T-helper 2 cell (primary cell): ENCODE measurements at regions not wholly inside any gene's neighbourhood (a gene's known extent, or its start where the extent isn't known, plus 50 kb on each side); places are given as distances from the start of the nearest gene placed in this dataset.

Experiments
- DNase-seq, 5 experiments: peaks; one replicate each; pipeline versions ENCODE4 v3.0.0 to v3.0.0-alpha.2; 2012 to 2022

DNA sequence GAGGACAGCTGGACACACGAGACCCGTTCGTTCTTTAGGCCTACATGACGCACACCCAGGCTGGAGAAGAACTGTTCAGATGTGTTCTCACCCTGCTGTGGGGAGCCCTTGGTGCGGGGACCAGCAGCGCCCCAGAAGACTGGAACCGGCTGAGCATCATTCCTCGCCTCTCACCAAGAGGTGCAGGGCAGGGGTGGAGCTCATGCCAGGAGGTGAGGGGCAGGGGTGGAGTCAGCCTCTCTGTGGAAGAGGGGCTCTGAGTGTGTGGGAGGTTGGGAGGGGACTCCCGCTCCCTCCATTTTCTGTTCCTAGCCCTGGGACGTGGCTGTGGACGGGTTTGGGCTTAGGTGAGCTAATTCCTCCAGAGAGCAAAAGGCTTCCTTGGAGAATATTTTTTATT, 66.0 kb upstream of the SHH start:
- DNase-seq, result no peak

DNA sequence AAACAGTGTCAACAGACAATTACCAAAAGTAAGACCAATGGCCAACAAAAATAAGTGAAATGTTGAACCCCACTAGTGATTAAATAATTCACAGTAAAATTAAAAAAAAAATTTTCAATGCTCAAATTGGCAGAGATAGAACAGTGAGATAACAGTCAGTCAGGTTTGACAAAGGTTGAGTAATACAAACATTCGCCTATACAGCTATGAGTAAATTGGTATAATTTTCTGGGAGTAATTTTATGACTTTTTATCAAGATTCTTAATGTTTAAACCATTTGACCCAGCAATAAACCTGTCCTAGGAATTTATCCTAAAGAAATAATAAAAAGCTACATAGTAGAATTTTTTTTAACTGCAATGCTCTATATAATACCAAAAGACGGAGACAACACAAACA, 64.9 kb upstream of the SHH start:
- no peak for DNase-seq

DNA sequence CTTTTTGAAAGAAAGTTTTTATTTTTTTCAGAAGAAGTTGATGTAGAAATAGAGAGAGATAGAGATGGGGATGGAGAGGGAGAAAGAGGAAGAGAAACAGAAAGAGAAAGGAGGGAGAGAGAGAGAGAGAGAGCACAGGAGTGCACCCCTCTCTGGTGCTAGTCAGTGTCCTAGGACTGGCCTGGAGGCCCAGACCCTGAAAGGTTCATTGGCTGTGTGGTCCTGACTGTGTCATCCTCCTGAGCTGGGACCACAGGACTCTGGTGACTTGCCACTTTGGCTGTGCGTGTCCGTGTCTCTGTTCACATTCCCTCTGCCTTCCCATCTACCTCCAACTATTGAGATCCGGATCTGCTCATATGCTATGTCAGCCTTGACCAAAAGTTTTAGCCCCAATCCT, 62.1 kb upstream of the SHH start:
- DNase-seq, result no peak

DNA sequence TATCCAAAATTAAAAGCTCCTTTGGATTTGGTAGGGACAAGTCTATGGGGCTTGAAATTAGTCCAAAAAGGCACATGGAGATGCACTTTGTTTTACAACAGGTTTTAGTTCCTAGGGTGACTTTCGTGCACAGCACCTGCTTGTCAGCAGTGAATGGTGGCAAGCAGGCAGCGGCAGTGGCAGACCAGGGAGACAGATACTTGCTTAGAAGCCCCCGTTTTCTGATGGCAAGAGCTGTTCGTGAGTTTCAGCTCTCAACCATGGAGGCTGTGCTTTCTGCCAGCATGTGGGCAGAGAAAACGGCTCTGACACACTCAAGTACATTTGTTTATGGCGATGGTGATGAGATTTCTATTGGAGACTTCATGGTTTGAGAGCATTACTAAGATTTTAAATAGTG, 61.7 kb upstream of the SHH start:
- DNase-seq, result no peak

DNA sequence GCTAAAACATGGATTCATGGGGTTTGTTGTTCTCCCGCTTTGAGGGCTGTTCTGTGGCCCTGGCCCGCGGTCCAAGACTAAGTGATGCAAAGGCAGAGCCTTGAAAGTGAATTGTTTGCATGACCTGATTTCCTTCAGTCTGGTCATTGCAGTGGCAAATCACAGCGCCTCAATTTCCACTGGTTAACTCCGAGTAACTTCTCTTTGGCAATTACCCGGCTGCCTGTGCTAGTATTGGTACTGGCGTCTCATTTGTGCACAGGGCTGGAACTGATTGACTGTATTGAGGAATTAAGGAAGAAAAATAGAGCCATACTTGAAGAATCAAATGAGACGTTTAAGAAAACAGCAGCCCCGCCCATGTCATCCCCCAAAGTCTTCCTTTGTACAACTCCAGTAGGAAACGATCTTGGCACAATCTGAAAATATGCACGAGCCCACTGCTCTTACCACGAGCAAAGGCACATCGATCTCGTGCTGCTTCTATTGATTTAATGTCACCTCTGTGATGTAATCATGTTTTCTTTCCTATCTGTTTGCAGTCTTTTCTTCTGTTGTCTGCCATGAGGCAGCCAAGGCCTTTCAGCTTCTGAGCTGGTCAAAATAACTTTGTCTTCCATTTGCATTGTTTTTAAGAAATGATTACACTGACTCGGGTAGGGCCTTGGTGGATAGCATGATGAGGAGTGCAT, 60.6 kb upstream of the SHH start:
- no peak for DNase-seq

DNA sequence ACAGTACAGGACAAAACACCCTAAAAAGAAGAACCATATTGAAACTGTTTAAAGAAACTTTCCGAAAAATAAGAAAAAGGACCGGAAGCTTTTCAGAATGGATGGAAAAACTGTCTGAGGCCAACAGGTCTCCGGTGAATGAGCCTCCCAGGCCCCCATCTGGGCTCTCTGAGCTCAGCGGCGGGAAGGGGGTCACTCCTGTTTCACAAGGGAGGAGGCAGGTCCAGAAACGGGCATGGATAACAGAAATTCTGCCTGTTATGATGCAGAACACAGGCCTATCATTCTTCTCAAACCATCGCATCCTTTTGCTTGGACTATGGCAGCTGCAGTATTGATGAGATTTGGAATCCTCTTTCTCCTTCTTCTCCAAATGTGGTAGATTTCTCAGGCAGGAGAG, 58.9 kb upstream of the SHH start:
- DNase-seq, result no peak

DNA sequence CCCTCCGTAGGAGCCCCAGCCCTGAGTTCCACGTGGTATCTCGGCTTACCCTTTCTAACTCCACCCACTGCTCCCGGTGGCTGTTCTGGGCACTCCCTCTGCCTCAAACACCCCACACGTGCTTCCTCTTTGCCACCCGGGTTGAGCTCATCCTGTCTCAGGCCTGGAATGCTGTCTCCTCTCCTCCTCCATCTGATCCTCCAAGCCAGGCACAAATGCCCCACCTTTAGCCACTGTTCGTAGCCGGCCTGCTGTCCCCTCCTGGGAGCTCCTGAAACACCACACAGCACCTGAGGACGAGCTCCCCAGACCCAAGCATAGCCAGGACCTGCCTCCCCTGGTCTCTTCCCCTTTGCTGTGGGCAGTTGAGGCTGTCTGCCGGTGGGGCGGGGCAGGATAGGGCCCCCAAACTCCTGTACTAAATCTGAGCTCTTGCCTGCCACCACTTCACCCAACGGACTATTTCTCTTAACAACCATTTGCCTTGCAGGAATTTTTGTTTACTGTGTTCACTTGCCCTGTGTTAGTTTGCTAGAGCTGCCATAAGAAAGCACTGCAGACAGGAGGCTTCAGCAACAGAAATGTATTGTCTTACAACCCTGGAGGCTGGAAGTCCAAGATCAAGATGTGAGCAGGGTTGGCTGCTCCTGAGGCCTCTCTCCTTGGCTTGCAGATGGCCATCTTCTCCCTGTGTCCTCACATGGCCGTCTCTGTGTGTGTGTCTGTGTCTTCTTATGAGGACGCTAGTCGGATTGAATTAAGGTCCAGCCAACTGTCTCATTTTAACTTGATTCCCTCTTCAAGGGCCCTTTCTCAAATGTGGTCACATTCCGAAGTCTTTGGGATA, 58.3 kb upstream of the SHH start:
- no peak for DNase-seq

DNA sequence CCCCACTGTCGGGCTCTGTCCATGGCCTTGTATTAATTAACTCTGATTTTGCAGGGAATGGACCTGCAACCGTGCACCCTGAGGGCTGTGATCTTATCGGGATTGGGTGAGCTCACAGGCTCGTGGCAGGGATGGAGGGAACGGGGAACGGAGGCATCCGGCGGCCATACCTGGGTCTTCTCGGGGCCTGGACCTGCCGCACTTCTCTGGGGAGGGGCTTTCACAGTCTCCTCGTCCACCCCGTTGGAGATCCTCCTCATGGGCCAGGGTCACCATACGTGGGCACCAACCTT, 57.5 kb upstream of the SHH start:
- DNase-seq, result no peak

DNA sequence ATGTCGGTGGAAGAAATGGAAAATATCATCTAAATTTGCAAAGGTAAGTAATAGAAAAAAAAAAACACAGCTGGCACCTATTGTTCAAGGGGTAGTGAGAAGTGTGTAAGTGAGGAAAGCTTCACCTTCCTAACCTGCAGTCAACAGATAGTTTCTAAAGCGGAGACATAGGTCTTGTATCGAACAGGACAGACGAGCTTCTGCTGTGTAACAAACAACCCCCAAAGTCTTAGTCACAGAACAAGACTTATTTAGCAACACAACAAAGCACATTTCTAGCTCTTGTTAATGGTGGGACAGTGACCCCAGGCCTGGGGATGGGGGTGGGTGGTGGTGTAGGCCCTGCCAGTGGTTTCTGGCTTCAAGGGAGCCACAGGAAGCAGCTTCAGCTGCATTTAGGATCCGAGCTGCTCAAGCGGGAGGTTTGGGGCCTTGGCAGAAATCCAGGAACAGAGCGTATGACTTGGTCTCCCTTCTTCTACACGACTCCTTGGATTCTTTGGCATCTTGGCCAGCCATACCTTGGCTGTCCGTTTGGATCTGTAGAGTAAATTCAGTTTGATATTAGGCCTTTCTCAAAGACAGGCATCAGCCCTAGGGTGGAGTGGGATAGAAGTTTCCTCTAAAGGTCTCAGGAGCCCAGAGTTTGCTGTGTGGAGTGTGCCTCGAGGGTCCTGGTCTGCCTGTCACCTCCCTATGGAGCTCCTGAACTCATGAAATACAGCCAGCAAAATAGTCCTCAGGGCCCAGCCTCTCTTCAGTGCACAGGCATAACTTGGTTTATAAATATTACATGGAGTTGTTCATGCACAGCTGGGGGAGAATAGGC, 56.9 kb upstream of the SHH start:
- no peak for DNase-seq

DNA sequence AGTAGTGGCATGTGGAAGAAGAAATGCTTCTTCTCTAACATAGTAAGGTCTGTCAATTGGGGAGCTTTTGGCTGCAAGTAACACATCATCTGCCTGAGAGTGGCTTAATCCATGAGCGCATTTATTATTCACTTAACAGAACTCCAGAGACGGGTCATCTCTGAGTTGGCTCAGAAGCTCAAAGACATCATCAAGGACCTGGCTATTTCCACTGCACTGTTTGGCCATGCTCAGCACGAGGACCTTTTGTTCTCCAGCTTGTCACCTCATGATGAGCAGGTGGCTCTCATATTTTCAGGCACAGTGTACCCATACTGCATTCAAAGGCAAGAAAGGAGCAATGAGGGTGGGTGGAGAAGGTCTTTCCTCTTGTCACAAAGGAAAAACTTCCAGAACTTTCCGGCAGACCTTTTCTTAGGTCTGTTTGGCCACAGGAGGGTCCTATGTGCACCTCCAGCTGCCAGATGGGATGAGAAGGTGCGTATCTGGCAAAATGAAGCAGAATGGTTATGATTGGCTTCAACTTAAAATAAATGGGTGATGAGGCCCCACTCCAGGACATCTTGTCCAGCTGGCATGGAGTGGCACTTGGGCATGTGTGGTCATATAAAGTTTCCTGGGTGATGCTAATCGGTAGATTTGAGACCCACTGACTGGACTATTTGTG, 55.6 kb upstream of the SHH start:
- no peak for DNase-seq

DNA sequence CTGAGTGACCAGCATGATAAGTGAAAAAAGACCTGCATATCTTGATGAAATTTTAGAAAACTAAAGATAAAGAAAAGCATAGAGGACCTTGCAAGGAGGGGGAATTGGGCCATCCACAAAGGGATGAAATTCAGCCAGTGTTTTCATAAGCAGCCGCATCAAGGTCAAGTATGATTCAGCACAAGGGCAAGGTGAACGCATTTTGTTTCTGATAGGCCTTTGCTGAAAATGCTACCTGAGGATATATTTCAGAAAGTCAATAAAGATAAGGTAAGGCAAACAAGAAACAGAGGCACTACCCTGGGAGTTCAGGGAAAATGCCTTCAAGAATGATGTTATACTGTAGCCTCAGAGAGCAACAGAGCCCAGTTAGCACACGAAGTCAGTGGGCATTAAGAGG, 55.0 kb upstream of the SHH start:
- no peak for DNase-seq

DNA sequence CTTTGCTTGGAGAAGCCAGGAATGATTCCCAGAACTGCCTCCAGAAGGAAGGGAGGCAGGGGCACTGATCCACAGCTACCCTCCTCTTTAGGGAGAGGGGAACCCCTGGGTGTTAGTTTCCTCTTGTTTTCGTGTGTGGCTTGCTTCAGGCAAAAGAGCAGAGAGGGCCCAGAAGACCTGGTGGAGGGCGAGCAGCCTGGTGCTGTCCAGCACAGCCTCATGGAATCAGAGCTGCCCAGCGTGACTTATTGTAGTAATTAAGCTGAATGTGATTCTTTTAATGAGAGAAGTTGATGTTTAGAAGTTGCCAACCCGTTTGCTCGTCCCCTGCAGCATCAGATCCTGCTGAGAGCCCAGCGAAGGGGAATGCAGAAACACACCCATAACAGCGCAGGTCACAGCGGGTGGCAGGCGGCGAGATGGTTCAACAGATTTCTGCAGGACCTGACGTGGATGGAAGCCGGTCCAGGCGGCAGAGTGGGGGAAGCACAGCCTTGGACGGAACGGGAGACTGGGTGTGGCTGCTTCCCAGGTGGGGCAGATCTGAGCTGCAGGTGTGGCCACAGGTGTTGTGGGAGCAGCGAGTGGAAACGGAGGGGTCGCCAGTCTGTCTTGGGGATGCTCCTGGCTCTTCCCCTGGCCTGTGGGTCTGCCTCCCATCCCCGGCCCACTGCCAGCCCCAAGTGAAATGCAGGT, 53.7 kb upstream of the SHH start:
- DNase-seq, result no peak

DNA sequence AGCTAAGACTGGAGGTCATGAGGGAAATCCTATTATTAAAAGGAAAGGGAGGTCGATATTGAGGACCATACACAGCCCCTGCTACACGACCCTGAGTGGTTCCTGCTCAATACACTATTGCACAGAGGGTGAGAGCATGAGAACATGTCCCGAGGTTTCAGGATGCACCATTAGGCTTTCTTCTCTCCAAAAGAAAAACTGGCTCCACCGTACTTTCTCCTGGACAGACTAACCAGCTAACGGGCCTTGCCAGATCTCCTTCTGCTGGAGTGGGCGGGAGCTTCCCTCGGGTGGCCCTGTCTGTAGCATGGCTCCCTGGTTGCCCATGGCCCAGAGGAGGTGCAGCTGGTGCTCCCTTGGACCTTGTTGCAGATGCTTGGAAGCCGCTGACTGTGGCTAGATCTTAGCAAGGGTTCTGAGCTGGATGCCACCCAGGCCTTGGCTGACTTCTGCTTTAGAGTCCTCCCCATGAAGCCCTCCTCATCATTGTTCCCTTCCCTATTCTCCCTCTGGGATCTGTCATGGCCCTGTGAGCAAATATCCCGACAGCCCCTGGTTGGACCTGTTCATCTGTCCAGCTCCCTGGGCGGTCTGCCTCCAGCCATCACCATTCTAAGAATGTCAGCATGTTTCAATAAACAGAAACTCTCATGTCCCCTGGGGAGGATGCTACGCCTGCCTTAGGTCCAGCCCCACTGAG, 52.9 kb upstream of the SHH start:
- no peak for DNase-seq

DNA sequence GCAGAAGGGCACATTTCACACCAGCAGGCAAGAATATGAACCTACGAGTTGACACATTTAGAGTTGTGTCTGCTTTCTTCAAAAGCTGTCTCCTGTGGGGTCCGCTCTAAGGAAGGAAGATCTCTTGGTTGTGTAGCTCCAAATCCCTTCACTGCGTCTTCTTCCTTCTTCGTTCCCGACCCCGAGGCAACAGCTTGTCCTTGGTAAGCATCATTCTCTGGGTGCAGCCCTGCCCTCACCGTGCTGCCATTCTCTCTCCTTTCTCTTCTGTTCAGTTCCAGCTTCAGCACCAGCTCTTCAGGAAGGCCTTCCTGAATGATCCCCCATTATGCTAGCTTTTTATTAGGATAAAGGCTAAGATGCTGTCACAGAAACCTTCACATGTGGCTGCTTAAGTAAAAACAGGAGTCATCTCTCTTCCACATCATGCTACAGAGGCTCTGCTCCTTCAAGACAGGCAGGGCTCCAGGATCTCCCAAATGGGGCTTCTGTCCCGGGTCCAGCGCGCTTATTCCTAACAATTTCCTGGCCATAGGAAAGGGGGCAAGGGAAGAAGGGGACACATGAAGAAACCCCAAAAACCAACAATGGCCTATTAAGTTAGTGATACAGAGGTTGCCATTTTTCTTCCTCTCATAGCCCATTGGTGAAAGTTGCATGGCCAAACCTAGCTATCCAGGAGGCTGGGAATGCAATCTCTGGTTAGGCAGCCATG, 52.2 kb upstream of the SHH start:
- DNase-seq, result no peak

DNA sequence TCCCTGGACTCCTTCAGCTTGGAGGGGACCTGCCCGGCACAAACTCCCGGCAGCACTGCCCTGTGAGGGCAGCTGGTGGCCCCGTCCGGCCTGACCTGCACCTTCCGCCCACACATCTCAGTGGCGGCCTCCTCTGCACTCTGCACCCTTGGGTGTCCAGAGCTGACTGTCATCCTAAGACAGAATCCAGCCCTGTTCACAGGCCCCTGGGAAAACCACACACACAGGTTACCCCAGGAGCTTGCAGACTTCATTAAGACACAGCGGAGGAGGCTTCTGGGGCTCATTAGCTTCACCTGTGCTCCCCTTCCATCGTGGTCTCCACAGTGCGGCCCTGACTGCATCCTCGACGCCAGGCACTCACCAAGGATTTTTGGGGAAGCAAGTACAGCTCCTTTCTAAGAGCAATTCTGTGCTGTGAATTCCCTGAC, 51.5 kb upstream of the SHH start:
- no peak for DNase-seq

DNA sequence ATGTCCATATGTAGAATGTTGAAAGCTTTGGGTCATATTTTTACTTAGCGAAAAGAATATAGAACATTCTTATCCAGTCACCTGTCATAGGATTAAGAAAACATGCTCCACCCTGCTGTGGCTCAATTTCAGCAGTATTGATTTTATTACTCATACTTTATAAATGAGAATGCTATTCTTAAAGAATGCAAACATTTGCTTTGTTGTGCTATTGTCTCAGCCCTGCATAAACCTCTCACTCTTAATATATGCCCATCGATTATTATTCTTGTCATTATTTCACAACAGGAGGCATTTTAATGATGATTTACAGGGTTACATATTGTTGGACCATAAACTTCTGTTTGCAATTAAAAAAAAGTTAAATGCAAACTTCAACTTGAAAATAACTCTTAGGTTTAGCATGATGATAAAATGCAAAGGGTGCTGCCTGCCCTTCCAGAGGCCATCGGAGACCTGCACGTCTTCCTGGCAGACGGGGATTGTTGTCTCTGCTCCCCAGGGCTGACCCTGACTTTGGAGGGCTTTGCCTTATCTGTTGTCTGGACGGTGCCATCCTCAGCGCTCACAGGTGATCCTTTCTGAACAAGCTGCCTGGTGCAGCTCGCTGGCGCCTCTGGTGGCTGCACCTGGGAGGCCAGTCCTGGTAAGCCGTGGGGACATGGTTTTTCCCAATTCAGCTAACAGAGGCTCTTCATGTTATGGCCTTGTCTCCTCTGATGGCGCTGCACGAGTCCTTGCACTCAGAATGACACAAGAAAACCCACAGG, 50.0 kb upstream of the SHH start:
- no peak for DNase-seq
